ENCODE measurements at regions not wholly inside any gene's neighbourhood (a gene's known extent, or its start where the extent isn't known, plus 50 kb on each side); places are given as distances from the start of the nearest gene placed in this dataset.

DNA sequence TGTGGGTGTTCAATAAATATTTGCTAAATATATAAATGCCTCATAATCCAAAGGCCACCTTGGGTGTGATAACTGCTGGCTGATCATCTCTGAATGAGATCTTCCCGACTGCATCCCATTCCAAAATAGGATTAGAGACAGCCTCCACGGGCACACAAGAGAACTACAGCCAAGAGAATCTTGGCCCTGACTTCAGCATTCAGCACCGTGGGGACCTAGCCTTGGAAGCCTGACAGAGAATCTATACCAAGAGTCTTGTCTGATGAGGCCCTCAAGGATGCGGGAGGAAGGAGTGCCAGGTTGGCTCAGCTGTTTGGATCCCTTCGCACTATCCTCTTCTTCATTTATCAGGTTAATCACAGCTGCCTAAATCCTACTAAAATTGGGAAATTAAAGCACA is 85.8 kb downstream of the RBM43 start:
- TF ChIP-seq ZNF416 (CRISPR knock-in tag; IDR thresholded peaks at IDR 0.05) (no peak), IRF2 (CRISPR knock-in tag; IDR thresholded peaks at IDR 0.05; ENCODE audit: borderline replicate concordance, low read depth) (no peak), JUN (CRISPR knock-in tag; IDR thresholded peaks at IDR 0.05) (no peak), SP1 (CRISPR knock-in tag; conservative IDR thresholded peaks at IDR 0.05) (no peak), ZNF232 (CRISPR knock-in tag; IDR thresholded peaks at IDR 0.05) (no peak), ESRRA (CRISPR knock-in tag; IDR thresholded peaks at IDR 0.05; ENCODE audit: borderline replicate concordance) (no peak), FOXJ3 (CRISPR knock-in tag; IDR thresholded peaks at IDR 0.05; ENCODE audit: borderline replicate concordance) (no peak), SMAD4 (CRISPR knock-in tag; IDR thresholded peaks at IDR 0.05) (no peak)
- TF ChIP-seq, protein P1, sequence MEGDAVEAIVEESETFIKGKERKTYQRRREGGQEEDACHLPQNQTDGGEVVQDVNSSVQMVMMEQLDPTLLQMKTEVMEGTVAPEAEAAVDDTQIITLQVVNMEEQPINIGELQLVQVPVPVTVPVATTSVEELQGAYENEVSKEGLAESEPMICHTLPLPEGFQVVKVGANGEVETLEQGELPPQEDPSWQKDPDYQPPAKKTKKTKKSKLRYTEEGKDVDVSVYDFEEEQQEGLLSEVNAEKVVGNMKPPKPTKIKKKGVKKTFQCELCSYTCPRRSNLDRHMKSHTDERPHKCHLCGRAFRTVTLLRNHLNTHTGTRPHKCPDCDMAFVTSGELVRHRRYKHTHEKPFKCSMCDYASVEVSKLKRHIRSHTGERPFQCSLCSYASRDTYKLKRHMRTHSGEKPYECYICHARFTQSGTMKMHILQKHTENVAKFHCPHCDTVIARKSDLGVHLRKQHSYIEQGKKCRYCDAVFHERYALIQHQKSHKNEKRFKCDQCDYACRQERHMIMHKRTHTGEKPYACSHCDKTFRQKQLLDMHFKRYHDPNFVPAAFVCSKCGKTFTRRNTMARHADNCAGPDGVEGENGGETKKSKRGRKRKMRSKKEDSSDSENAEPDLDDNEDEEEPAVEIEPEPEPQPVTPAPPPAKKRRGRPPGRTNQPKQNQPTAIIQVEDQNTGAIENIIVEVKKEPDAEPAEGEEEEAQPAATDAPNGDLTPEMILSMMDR (IDR thresholded peaks at IDR 0.05), result no peak
- TF ChIP-seq, protein P2, sequence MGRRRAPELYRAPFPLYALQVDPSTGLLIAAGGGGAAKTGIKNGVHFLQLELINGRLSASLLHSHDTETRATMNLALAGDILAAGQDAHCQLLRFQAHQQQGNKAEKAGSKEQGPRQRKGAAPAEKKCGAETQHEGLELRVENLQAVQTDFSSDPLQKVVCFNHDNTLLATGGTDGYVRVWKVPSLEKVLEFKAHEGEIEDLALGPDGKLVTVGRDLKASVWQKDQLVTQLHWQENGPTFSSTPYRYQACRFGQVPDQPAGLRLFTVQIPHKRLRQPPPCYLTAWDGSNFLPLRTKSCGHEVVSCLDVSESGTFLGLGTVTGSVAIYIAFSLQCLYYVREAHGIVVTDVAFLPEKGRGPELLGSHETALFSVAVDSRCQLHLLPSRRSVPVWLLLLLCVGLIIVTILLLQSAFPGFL (CRISPR knock-in tag; IDR thresholded peaks at IDR 0.05; ENCODE audit: borderline replicate concordance), result no peak
- TF ChIP-seq, protein P3, sequence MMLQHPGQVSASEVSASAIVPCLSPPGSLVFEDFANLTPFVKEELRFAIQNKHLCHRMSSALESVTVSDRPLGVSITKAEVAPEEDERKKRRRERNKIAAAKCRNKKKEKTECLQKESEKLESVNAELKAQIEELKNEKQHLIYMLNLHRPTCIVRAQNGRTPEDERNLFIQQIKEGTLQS (CRISPR knock-in tag; conservative IDR thresholded peaks at IDR 0.05), result no peak
- TF ChIP-seq, protein P4, sequence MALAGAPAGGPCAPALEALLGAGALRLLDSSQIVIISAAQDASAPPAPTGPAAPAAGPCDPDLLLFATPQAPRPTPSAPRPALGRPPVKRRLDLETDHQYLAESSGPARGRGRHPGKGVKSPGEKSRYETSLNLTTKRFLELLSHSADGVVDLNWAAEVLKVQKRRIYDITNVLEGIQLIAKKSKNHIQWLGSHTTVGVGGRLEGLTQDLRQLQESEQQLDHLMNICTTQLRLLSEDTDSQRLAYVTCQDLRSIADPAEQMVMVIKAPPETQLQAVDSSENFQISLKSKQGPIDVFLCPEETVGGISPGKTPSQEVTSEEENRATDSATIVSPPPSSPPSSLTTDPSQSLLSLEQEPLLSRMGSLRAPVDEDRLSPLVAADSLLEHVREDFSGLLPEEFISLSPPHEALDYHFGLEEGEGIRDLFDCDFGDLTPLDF (CRISPR knock-in tag; IDR thresholded peaks at IDR 0.05), result no peak

Data from WTC11 (cell line).